Stimulated activated naive CD8-positive, alpha-beta T cell treated with anti-CD3 and anti-CD28 coated beads, Interleukin-15, Interleukin-2, amounts not matched to agents 100 U/mL and 50 U/mL, for 24 hours (primary cell): ENCODE measurements at regions not wholly inside any gene's neighbourhood (a gene's known extent, or its start where the extent isn't known, plus 50 kb on each side); places are given as distances from the start of the nearest gene placed in this dataset.
"Not testable (repeated sequence)": the region's sequence is repeated elsewhere in the genome, so short reads cannot be mapped to it uniquely, and the experiment has no call there.

ENCODE experiments used
- ATAC-seq: fragments of 150-1000 bp; cut with Tn5 transposase; one replicate; pipeline ENCODE4 v1.10.0; 2021
- DNase-seq: peaks from one replicate; pipeline ENCODE4 v3.0.0; 2021

DNA sequence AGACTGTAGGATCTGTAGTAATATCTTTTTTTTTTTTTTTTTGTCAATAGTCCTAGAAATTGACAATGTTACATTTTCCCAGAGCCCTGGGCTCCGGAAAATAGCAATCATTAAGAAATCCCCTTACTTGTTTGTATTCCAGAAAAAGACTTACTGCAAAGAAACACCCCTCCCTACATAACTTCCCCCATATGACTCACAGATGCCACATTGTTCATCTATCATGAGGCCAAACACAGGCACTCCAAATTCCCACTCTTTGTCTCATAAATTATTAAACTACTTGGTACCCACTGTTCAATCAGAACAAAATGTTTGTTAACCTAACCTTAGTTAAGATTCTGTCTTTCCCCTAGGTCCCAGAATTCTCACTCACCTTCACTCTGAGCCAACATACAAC lies 53.5 kb downstream of the TEX51 start:
- ATAC-seq: no peak
- no peak for DNase-seq

- ATAC-seq: no peak
- DNase-seq: no peak
These were observed 54.8 kb downstream of the TEX51 start for GRCh38 chr2:126953483-126953882.

- ATAC-seq: no peak
- no peak for DNase-seq
These were observed 56.1 kb downstream of the TEX51 start for GRCh38 chr2:126954831-126955230.

DNA sequence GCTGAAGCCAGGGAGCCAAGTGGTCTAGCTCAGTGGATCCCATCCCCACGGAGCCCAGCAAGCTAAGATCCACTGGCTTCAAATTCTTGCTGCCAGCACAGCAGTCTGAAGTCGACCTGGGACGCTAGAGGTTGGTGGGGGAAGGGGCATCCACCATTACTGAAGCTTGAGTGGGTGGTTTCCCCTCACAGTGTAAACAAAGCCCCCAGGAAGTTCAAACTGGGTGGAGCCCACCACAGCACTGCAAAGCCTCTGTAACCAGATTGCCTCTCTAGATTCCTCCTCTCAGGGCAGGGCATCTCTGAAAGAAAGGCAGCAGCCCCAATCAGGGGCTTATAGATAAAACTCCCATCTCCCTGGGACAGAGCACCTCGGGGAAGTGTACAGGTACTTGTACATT lies 58.1 kb downstream of the TEX51 start:
- DNase-seq: peak; percentile 11
- ATAC-seq: not testable (repeated sequence)

DNA sequence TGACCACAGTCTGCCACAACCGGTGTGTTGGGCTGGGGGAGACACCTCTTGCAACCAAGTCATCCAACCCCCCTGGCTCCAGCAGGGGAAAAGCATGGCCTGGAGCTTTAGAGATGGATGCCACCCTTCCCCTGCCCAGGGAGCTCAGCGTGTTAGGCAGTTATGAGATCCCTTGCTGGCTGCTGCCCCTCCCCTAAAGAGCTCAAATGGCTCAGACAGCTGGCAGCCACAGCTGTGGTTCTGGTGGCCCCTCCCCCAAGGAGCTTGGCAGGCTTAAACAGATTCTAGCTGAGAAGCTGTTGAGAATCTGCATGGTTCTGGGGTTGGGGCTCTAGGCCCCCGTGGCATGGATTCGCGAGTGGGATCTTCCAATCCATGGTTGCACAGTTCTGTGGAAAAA lies 64.7 kb downstream of the TEX51 start:
- ATAC-seq (no peak), DNase-seq (no peak)

- DNase-seq: no peak
- no peak for ATAC-seq
These were observed 67.9 kb downstream of the TEX51 start for GRCh38 chr2:126966601-126967000.

DNA sequence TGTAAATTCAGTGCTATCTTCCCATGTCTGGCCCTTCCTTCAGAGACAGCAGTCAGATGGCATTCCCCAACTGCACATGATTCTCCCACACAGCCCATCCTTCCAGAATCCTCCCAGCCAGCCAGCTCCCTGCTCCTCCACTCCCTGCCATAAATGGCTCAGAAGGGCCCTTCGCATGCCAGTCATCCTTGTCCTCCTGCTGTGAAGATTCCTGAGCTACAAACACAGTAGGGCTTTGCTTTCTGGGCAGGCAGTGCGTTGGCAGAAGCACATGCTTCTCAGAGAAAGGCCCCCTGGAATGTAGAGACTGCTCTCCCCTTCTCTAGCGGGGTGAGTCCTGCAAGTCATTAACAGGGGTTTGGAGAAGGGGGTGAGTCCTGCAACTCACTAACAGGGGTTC lies 71.9 kb downstream of the TEX51 start:
- no peak for ATAC-seq

DNA sequence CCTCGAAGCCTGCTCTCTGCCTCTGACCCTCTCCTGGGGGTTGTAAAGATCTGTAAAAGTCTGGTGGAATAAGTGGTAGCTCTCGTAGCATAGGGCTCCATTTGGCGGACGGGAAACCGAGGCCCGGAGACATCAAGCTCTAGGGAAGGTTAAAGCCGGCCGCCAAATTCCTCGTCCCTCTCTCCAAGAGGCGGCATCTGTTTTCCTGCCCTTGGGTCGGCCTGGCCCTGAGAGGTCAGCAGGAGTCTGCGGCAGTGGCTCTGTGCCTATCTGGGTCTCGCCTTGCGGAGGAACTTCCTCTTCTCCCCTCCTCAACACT lies 72.4 kb downstream of the TEX51 start:
- no peak for ATAC-seq
- DNase-seq: no peak

More for the DNA sequence above, 71.9 kb downstream of the TEX51 start:
- DNase-seq: no peak

DNA sequence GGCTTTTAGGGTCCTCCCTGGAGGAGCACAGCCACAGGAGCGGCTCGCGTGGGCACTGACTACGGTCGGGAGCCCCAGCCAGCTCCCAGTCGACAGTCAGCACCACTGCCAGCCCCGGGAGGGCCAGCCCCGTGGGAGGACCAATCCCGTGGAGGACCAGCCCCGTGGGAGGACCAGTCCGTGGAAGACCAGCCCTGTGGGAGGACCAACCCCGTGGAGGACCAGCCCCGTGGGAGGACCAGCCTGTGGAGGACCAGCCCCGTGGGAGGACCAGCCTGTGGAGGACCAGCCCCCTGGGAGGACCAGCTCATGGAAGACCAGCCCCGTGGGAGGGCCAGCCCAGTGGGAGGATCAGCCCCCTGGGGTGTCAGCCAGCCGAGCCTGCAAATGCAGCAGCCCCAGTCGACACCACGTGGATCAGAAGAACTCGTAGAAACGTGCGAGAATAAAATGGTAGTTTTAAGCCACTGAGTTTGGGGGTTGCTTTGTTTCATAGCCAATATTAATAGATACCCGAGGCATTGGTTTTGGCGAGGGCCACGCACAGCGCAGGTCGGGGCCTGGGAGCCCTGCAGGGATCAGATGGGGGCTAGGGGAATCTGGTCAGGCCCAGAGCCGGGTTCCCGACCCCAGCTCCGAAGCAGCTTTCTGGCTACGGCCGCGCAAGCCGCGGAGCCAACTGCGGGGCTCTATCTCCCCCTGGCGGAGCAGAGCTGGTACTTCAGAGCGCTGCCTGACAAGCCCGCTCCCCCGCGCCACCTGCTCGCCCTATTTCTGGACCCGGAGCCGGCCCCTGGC lies 73.0 kb downstream of the TEX51 start:
- ATAC-seq (peak; percentile 85), DNase-seq (peak; percentile 77)

- DNase-seq: no peak
- no peak for ATAC-seq
These were observed 73.6 kb downstream of the TEX51 start for GRCh38 chr2:126972279-126972626.

- DNase-seq: no peak
- ATAC-seq: no peak
These were observed 75.1 kb downstream of the TEX51 start for GRCh38 chr2:126973745-126974144.

DNA sequence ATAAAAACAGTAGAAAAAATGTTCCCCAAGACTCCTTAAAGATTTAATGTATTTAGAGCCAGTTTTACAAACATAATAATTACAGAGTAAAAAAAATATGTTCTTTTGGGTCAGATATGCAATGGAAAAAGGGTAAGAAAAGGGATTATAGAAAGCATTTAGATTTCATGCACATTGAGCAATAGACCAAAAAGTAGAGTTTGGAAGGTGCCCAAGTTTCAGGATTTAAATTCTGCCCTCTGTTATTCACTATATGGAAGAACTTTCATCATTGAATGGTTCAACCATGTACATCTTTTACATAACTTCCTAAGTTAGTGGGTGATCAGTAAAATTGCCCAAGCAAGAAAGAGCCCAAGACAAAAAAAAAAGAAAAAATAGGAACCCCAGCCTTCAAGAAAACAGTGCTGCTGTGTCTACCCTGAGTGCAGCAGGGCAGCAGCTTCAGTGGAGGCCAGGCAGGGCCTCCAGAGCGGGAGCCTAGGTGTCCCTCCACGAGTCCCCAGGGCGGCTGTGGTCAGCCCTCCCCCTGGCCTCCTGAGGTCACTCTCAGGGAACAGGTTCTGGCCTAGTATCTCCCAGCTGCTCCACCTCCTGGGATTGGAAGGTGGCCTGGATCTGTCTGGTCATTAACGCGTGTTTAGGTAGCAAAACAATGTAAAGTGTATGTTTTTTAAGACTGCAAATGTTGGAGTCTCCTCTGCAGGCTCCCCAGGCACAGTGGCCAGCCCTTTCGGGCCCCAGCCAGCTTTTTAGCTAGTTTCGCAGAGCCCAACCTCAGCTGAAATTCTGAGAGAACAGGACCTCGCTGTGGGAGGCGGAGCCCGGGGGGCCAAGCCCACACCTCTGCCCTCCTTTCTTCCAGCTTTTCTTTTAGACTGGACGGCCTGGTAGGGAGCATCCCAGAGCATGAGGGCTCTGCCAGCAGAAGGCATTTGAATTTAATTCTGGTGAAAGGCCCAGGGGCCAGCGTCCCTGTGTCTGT lies 77.3 kb downstream of the TEX51 start:
- ATAC-seq: no peak

DNA sequence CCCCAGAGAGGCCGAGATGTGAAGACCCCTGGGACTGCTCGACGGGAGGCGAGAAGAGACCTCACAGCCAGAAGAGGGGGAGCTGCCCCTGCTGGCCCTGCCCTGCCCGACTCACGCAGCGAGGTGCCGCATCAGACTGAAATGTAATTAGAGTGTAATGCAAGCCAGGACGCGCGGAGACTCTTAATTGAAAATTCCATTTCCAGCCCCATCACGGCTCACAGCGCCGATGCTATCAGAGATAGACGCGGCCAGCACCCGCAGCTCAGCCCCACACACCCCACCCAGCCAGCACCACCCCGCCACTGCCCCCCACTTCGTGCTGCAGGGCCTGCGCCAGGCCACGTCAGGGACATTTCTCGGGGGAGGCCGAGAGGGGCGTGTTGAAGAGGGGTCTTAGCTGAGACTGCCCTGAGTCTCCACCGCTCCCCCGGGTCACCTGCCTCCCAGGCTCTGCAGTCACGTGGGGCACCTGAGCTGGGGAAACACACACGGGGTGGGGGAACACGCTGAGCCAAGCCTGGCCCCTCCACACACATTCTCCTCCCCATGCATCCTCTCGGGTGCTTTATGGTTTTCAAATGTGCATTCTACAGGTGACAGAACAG lies 78.1 kb downstream of the TEX51 start:
- DNase-seq: no peak

More for the DNA sequence above, 77.3 kb downstream of the TEX51 start:
- DNase-seq: no peak

DNA sequence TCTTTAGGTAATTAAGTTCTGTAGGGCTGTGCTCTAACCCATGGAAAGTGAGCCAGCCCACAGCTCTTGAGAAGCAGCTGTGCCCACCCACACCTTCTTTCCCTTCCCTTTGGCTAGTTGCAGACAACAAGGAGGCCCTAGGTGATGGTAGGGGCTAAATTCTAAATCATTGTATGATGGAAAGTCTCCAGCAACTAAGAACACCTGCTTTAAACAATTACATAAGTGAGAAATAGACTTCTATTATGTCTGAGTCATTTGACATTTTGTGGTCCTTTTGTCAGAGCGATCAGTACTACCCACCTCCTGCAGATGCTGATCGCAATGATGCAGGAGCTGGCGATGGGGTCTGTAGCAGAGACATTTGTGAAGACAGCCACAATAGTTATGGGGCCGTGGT lies 79.6 kb downstream of the TEX51 start:
- ATAC-seq: peak; percentile 83
- peak; percentile 22 for DNase-seq

More for the DNA sequence above, 78.1 kb downstream of the TEX51 start:
- ATAC-seq: no peak

- no peak for ATAC-seq
- DNase-seq: no peak
These were observed 80.6 kb downstream of the TEX51 start for GRCh38 chr2:126979039-126980003.

DNA sequence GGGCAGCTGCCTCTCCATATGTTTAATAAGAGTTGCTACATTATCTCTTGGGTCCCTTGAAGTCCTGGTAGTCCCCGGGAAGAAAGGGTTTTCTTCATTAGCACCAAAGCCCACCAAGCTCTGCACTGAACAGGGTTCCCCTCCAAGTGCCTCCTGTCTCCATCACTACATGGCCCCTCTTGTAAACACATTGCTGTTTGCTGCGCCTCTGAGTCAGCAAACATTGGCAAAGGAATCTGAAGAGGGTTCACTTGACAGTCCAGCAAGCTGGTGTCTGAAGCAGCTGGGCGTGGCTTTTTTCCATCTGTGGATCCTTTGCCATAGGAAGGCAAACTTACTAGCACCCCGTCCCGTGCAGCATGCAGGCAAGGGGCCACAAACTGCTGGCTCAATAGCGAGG lies 82.8 kb downstream of the TEX51 start:
- DNase-seq (no peak), ATAC-seq (no peak)

- no peak for DNase-seq
These were observed 84.2 kb downstream of the TEX51 start for GRCh38 chr2:126982935-126983334.

DNA sequence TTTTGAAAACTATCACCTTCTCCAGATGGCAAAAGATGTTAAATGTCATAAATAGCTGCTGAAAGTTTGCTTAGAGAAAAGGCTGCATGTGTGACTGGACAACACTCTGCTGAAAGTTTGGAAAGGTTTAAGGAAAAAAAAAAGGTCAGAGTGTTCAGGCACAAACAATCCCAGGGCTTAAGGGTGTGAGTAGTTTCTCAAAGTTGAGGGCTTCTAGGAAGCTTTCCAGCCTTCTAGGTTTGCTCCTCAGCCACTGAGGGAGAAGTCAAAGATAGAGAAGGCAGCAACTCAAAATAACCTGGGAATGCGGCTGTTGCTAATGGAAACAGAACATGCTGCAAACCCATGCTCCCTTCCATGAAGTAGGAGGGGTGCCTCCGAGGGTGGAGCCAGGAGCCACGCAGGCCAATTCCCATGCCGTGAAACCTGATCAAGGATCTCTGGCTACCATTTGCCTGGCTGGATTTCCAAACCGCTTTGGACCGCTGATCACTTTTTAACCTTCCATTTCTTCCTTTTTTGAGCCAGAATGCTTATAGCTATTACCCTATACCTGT lies 88.0 kb downstream of the TEX51 start:
- no peak for DNase-seq
- ATAC-seq: no peak

More at GRCh38 chr2:126982935-126983334, 84.2 kb downstream of the TEX51 start:
- no peak for ATAC-seq

GRCh38 chr2:126988482-126988881 lies 89.8 kb downstream of the TEX51 start:
- DNase-seq (no peak), ATAC-seq (no peak)

- DNase-seq, ATAC-seq: not testable (repeated sequence)
These were observed 90.4 kb downstream of the TEX51 start for GRCh38 chr2:126989064-126989463.

GRCh38 chr2:126990200-126990599 lies 91.5 kb downstream of the TEX51 start:
- DNase-seq (no peak), ATAC-seq (no peak)
